GM12878 (cell line): ENCODE measurements at regions not wholly inside any gene's neighbourhood (a gene's known extent, or its start where the extent isn't known, plus 50 kb on each side); places are given as distances from the start of the nearest gene placed in this dataset.

Source experiments
- ATAC-seq: fragments of 200-7000 bp; cut with Tn5 transposase; 3 replicates; pipeline ENCODE4 v1.9.1; 2020; ENCODE audit warnings: mild to moderate bottlenecking, moderate library complexity
- BruUV-seq: library from RNA; stranded (reverse); fragments of 400-500 nt; replicated peaks from 2 replicates; lab custom pipeline; 2021; lab: Mats Ljungman, UMichigan
- CTCF ChIA-PET: fragments of 300-600 bp; sonication (Branson Sonifier 250); formaldehyde crosslinking; extraction: SDS; loops from one replicate; lab custom pipeline; 2021; ENCODE audit warnings: inconsistent platforms; lab: Yijun Ruan, JAX
- POLR2A ChIA-PET: fragments of 350-600 bp; formaldehyde crosslinking; extraction: SDS; loops from one replicate; lab custom pipeline; 2021; ENCODE audit warnings: inconsistent platforms; lab: Charles Lee
- RAD21 ChIA-PET: fragments of 300-600 bp; sonication (Branson Sonifier 250); formaldehyde crosslinking; loops from one replicate; lab custom pipeline; 2023; ENCODE audit warnings: antibody characterized with exemption; ENCODE audit not compliant: unreplicated experiment; lab: Charles Lee
- SMC1A ChIA-PET: fragments of 300-600 bp; sonication (Branson Sonifier 250); formaldehyde crosslinking; loops from one replicate; lab custom pipeline; 2023; ENCODE audit not compliant: unreplicated experiment, uncharacterized antibody; lab: Charles Lee
- DNase-seq: peaks from one replicate; pipeline ENCODE4 v3.0.0-alpha.2; 2011; ENCODE audit warnings: low read depth, low spot score
- FAIRE-seq: peaks from 3 replicates; lab custom pipeline; 2011; peaks lifted over from hg19 to GRCh38; lab: Jason Lieb, UNC
- H2AFZ ChIP-seq: 2 replicates; pipeline ENCODE4 v1.6.0; 2011; ENCODE audit warnings: low read depth, low read length, control low read depth; ENCODE audit not compliant: control insufficient read depth
- H3K27ac ChIP-seq: 2 replicates; pipeline ENCODE4 v1.5.1; 2011; ENCODE audit warnings: control low read depth; ENCODE audit not compliant: control insufficient read depth, insufficient read depth
- H3K27me3 ChIP-seq, 2 experiments: replicated peaks in 1 of 2; 2 replicates each; pipeline versions ENCODE4 v1.6.0 to v1.6.1; 2011; ENCODE audit warnings: low read length in 1 of 2; ENCODE audit not compliant: control insufficient read depth in 2 of 2, insufficient read depth in 2 of 2
- H3K36me3 ChIP-seq, 2 experiments: 2 replicates each; pipeline ENCODE4 v1.5.1; 2011; ENCODE audit warnings: low read length in 1 of 2; ENCODE audit not compliant: control insufficient read depth in 2 of 2, insufficient read depth in 2 of 2
- H3K4me1 ChIP-seq: 2 replicates; pipeline ENCODE4 v1.6.1; 2011; ENCODE audit warnings: mild to moderate bottlenecking, low read length, moderate library complexity, mixed read lengths; ENCODE audit not compliant: control insufficient read depth, insufficient read depth
- H3K4me2 ChIP-seq: 2 replicates; pipeline ENCODE4 v1.6.0; 2011; ENCODE audit warnings: control low read depth; ENCODE audit not compliant: control insufficient read depth, insufficient read depth
- H3K4me3 ChIP-seq: fragments of 200-600 bp; sonication (generic); 2 replicates; pipeline ENCODE4 v1.5.1; 2016
- H3K79me2 ChIP-seq: 2 replicates; pipeline ENCODE4 v1.6.0; 2011; ENCODE audit warnings: low read length; ENCODE audit not compliant: control insufficient read depth, insufficient read depth
- H3K9ac ChIP-seq: 2 replicates; pipeline ENCODE4 v1.8.0; 2011; ENCODE audit warnings: low read length, control low read depth, mixed read lengths; ENCODE audit not compliant: control insufficient read depth, insufficient read depth
- H3K9me3 ChIP-seq: replicated peaks from 3 replicates; pipeline ENCODE4 v1.5.1; 2011; ENCODE audit warnings: mild to moderate bottlenecking, low read length; ENCODE audit not compliant: control insufficient read depth, insufficient read depth
- H4K20me1 ChIP-seq: 2 replicates; pipeline ENCODE4 v1.6.0; 2011; ENCODE audit not compliant: control insufficient read depth, insufficient read depth
- CBX3 ChIP-seq: fragments of 200-600 bp; sonication (generic); IDR thresholded peaks from 2 replicates; pipeline ENCODE4 v1.6.1; 2016; ENCODE audit warnings: low read depth, borderline replicate concordance
- CREM ChIP-seq: IDR thresholded peaks from 2 replicates; pipeline ENCODE4 v1.6.1; 2014; ENCODE audit warnings: antibody characterized with exemption, low read depth
- FOS ChIP-seq: IDR thresholded peaks from 3 replicates; pipeline ENCODE4 v1.6.1; 2011; ENCODE audit warnings: borderline replicate concordance; ENCODE audit not compliant: insufficient read length; ENCODE audit errors: extremely low read depth
- GATAD2B ChIP-seq: fragments of 450-650 bp; conservative IDR thresholded peaks from 2 replicates; pipeline ENCODE4 v1.6.1; 2017; ENCODE audit warnings: low read depth, mild to moderate bottlenecking, moderate library complexity
- HDGF ChIP-seq: fragments of 450-650 bp; IDR thresholded peaks from 2 replicates; pipeline ENCODE4 v1.6.1; 2016; ENCODE audit warnings: antibody characterized with exemption
- JUNB ChIP-seq: IDR thresholded peaks from 2 replicates; pipeline ENCODE4 v1.6.1; 2016; ENCODE audit warnings: antibody characterized with exemption, mild to moderate bottlenecking
- NR2C2 ChIP-seq: IDR thresholded peaks from 2 replicates; pipeline ENCODE4 v1.6.1; 2011; ENCODE audit warnings: borderline replicate concordance, low read depth; ENCODE audit not compliant: control insufficient read depth, insufficient read length
- POU2F2 ChIP-seq: IDR thresholded peaks from 3 replicates; pipeline ENCODE4 v1.6.1; 2011; ENCODE audit warnings: low read depth, mild to moderate bottlenecking, low read length, borderline replicate concordance
- RAD51 ChIP-seq: fragments of 450-650 bp; IDR thresholded peaks from 2 replicates; pipeline ENCODE4 v1.6.1; 2016; ENCODE audit warnings: moderate library complexity, mild to moderate bottlenecking, inconsistent platforms
- SIN3A ChIP-seq: IDR thresholded peaks from 2 replicates; pipeline ENCODE4 v1.6.1; 2012; ENCODE audit warnings: low read depth, low read length, improper control_type of control experiment
- SUZ12 ChIP-seq: fragments of 200-600 bp; sonication (generic); IDR thresholded peaks from one replicate; pipeline ENCODE4 v1.6.1; 2018; ENCODE audit warnings: antibody characterized with exemption, mild to moderate bottlenecking; ENCODE audit not compliant: unreplicated experiment
- TCF7 ChIP-seq: IDR thresholded peaks from 2 replicates; pipeline ENCODE4 v1.6.1; 2014; ENCODE audit warnings: antibody characterized with exemption, borderline replicate concordance
- ZNF274 ChIP-seq: IDR thresholded peaks from one replicate; pipeline ENCODE4 v1.8.0; 2011; ENCODE audit not compliant: insufficient read length, insufficient read depth
- WGBS: methylation state at CpG from one replicate; pipeline ENCODE4 v1.1.6; 2016; ENCODE audit warnings: low lambda C conversion rate; ENCODE audit not compliant: insufficient replicate concordance, insufficient coverage; ENCODE audit errors: missing lambda C conversion rate; 5-methylcytosine and 5-hydroxymethylcytosine counted together
- in situ Hi-C: fragments of 300-500 bp; cut with MboI; formaldehyde crosslinking; loops from 9 replicates; pipeline ENCODE4 v1.14.3; 2018; ENCODE audit warnings: mixed read lengths
- intact Hi-C: fragments of 100-400 bp; cut with micrococcal nuclease; formaldehyde crosslinking; loops from one replicate; pipeline ENCODE4 v1.14.2; 2022; ENCODE audit not compliant: unreplicated experiment
- TF ChIP-seq, protein P1 (sequence below): fragments of 450-650 bp; IDR thresholded peaks from 2 replicates; pipeline ENCODE4 v1.6.1; 2017; ENCODE audit warnings: mild to moderate bottlenecking, moderate library complexity
- TF ChIP-seq, protein P2 (sequence below): IDR thresholded peaks from 2 replicates; pipeline ENCODE4 v1.6.1; 2012; ENCODE audit warnings: low read depth, low read length, improper control_type of control experiment
- TF ChIP-seq, protein P3 (sequence below): IDR thresholded peaks from 2 replicates; pipeline ENCODE4 v1.6.1; 2011; ENCODE audit warnings: borderline replicate concordance, low read depth, mild to moderate bottlenecking, moderate library complexity, low read length; ENCODE audit not compliant: insufficient read depth, poor library complexity, severe bottlenecking

DNA sequence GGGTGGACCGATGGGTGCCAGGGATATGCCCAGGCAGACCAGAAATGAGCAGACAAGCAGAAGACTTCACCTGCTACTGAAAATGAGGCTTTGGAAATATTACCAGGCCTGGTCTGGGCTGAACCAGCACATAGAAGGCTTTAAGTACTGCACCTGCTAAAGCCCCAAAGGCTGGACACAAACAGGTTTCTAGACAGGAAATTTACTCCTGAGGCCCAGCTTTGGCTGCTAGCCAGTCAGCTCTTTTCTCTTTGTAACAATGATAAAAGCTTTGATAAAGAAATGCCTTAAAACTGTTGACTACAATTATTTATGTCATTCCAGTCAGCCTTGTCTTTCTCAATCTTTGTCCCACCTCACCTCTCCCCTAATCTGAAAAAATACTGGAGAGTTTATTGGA is 228.9 kb upstream of the EGLN3 start:
- H3K4me1 ChIP-seq = peaks cover 15% of the 10 kb centered on the region
- FAIRE-seq (no peak), DNase-seq (no peak)
- no peaks in the 10 kb centered on the region for H3K27me3 ChIP-seq
- H3K4me2 ChIP-seq = no peak overlapping the region
- 96% methylated on average over 1 of the region's 1 CpG for WGBS
- no peaks in the 10 kb centered on the region for H4K20me1 ChIP-seq
- POLR2A ChIA-PET = interaction anchor here (0.6 to 3.4 kb wide), 4 partner anchors 19 to 61 kb away, joined by 4 to 14 read pairs (median 8); no protein-coding TSS in a partner anchor
- in situ Hi-C loops = no loop called here
- CTCF ChIA-PET = interaction anchor here (0.9 to 1.9 kb wide), 6 partner anchors 21 to 120 kb away, joined by 3 to 7 read pairs (median 4); no protein-coding TSS in a partner anchor
- no peak overlapping the region for H2AFZ ChIP-seq
- intact Hi-C loops = no loop called here
- H3K79me2 ChIP-seq = no peaks in the 10 kb centered on the region
- no peak overlapping the region for H3K27ac ChIP-seq
- H3K4me3 ChIP-seq = no peak overlapping the region
- H3K36me3 ChIP-seq = no peaks in the 10 kb centered on the region
- H3K9me3 ChIP-seq = no peaks in the 10 kb centered on the region
- BruUV-seq = no TSS peak
- H3K9ac ChIP-seq = no peak overlapping the region
- RAD21 ChIA-PET = interaction anchor here (1.1 to 3.2 kb wide), 8 partner anchors 11 to 337 kb away, joined by 3 to 30 read pairs (median 6); no protein-coding TSS in a partner anchor
- SMC1A ChIA-PET = interaction anchor here (0.6 to 3.6 kb wide), 12 partner anchors 14 to 387 kb away, joined by 3 to 44 read pairs (median 3); no protein-coding TSS in a partner anchor
- TF ChIP-seq, protein P1, sequence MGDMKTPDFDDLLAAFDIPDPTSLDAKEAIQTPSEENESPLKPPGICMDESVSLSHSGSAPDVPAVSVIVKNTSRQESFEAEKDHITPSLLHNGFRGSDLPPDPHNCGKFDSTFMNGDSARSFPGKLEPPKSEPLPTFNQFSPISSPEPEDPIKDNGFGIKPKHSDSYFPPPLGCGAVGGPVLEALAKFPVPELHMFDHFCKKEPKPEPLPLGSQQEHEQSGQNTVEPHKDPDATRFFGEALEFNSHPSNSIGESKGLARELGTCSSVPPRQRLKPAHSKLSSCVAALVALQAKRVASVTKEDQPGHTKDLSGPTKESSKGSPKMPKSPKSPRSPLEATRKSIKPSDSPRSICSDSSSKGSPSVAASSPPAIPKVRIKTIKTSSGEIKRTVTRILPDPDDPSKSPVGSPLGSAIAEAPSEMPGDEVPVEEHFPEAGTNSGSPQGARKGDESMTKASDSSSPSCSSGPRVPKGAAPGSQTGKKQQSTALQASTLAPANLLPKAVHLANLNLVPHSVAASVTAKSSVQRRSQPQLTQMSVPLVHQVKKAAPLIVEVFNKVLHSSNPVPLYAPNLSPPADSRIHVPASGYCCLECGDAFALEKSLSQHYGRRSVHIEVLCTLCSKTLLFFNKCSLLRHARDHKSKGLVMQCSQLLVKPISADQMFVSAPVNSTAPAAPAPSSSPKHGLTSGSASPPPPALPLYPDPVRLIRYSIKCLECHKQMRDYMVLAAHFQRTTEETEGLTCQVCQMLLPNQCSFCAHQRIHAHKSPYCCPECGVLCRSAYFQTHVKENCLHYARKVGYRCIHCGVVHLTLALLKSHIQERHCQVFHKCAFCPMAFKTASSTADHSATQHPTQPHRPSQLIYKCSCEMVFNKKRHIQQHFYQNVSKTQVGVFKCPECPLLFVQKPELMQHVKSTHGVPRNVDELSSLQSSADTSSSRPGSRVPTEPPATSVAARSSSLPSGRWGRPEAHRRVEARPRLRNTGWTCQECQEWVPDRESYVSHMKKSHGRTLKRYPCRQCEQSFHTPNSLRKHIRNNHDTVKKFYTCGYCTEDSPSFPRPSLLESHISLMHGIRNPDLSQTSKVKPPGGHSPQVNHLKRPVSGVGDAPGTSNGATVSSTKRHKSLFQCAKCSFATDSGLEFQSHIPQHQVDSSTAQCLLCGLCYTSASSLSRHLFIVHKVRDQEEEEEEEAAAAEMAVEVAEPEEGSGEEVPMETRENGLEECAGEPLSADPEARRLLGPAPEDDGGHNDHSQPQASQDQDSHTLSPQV = no peak
- TF ChIP-seq, protein P2, sequence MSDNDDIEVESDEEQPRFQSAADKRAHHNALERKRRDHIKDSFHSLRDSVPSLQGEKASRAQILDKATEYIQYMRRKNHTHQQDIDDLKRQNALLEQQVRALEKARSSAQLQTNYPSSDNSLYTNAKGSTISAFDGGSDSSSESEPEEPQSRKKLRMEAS = no peak
- TF ChIP-seq SUZ12 (no peak), CBX3 (no peak), CREM (no peak), GATAD2B (no peak), RAD51 (no peak), HDGF (no peak), ZNF274 (no peak), POU2F2 (no peak), FOS (no peak), NR2C2 (no peak), JUNB (no peak), TCF7 (no peak), SIN3A (no peak)
- TF ChIP-seq, protein P3, sequence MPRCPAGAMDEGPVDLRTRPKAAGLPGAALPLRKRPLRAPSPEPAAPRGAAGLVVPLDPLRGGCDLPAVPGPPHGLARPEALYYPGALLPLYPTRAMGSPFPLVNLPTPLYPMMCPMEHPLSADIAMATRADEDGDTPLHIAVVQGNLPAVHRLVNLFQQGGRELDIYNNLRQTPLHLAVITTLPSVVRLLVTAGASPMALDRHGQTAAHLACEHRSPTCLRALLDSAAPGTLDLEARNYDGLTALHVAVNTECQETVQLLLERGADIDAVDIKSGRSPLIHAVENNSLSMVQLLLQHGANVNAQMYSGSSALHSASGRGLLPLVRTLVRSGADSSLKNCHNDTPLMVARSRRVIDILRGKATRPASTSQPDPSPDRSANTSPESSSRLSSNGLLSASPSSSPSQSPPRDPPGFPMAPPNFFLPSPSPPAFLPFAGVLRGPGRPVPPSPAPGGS = no peak
- TF ChIP-seq, all 136 proteins: peak for 0
- ATAC-seq = no peak
